ENCODE measurements at regions not wholly inside any gene's neighbourhood (a gene's known extent, or its start where the extent isn't known, plus 50 kb on each side); places are given as distances from the start of the nearest gene placed in this dataset.
A peak's percentile ranks its signal among the peaks of the same experiment; 100 is the strongest.

- Histone ChIP-seq H3K27me3 (ENCODE audit: insufficient read depth, poor library complexity, severe bottlenecking) (peaks cover 33% of the 10 kb centered on the region), H3K27ac (ENCODE audit: poor library complexity, severe bottlenecking) (no peak overlapping the region), H3K9me3 (ENCODE audit: severe bottlenecking) (no peaks in the 10 kb centered on the region), H3K4me1 (ENCODE audit: insufficient read depth, poor library complexity, severe bottlenecking) (no peaks in the 10 kb centered on the region), H3K36me3 (ENCODE audit: low read depth) (no peaks in the 10 kb centered on the region), H3K4me3 (ENCODE audit: severe bottlenecking) (no peak overlapping the region)
- DNase-seq (ENCODE audit: low spot score) (no peak), ATAC-seq (ENCODE audit: low read depth) (0 out of 3 replicates have a peak, but pooled peaks have one; percentile 23)
- TF ChIP-seq CTCF (IDR thresholded peaks at IDR 0.05; ENCODE audit: poor library complexity, severe bottlenecking): no peak
Measured at GRCh38 chr2:131413785-131414184, 49.8 kb upstream of the RAB6D start.

All from RWPE2 (cell line).